ENCODE measurements at regions not wholly inside any gene's neighbourhood (a gene's known extent, or its start where the extent isn't known, plus 50 kb on each side); places are given as distances from the start of the nearest gene placed in this dataset.

DNA sequence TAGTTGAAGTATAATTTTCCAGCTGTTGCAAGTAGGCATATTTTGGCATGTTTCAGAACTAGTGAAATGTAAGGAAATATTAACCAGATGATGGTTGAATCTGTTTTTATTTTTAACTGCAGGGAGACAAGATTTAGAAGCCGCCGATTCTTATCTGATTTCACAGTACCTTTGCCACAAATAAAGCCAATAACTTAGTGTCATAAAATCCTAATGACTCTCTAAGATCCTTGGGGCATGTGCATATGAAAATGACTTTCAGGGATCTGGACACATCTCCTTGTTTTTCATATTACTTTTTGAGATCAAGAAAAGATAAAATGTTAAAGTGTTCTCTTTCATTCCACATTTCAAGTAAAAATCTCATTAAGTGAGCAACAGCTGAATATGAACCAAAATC, 125.8 kb upstream of the CNTLN start:
- no peak overlapping the region for H3K27ac Mint-ChIP-seq (ENCODE audit: unreplicated experiment)
- no peaks in the 10 kb centered on the region for H3K27me3 Mint-ChIP-seq (ENCODE audit: low read depth)
- peaks cover 8% of the 10 kb centered on the region for H3K4me1 Mint-ChIP-seq
- no peaks in the 10 kb centered on the region for H3K36me3 Mint-ChIP-seq (ENCODE audit: low read depth)
- no peak for DNase-seq (ENCODE audit: low read depth, low spot score)
- no peak for TF ChIP-seq CTCF (conservative IDR thresholded peaks at IDR 0.05)
- H3K9me3 Mint-ChIP-seq: no peaks in the 10 kb centered on the region
- H3K4me3 Mint-ChIP-seq: no peak overlapping the region

DNA sequence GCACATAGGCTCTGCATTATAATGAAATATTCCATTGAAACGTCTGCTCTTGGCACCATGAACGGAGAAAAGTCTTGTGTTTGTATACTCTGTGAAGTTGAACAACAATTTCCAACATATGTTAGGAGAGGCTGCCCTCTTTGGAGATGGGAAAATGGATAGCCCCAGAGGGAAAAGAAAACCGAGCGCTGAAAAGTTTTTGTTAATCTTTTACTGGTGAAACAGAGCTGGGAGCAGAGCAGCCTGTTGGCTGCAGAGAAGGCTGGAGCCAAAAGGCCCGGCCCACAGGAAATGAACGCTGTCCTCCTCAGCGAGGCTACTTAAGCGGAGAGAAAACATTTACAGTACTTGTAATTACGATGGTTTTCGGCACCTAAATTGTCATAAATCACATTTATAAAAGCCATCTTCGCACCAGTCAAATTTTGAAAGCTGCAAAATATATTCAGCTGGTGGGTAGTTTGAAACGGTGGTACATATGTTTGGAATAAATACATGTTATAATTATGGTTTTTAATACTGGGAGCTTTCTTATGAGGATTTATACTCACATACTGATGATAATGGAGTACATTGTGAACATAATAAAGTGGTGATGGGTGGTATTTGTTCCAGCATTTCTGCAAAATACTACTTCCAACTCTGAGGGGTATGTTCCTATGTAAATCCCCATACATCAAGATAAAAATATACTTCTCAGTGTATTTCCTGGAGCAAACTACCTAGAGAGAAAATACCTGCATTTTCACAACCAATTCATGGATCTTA, 129.6 kb upstream of the CNTLN start:
- H3K4me3 Mint-ChIP-seq: no peak overlapping the region

GRCh38 chr9:17004500-17004899, 130.3 kb upstream of the CNTLN start:
- Mint-ChIP-seq H3K4me3 (no peak overlapping the region), H3K27me3 (ENCODE audit: low read depth) (no peaks in the 10 kb centered on the region), H3K9me3 (peaks cover 2% of the 10 kb centered on the region), H3K4me1 (peaks cover 8% of the 10 kb centered on the region), H3K27ac (ENCODE audit: unreplicated experiment) (no peak overlapping the region), H3K36me3 (ENCODE audit: low read depth) (peaks cover 4% of the 10 kb centered on the region)
- no peak for TF ChIP-seq CTCF (conservative IDR thresholded peaks at IDR 0.05)
- no peak for DNase-seq (ENCODE audit: low read depth, low spot score)

More for the DNA sequence above, 129.6 kb upstream of the CNTLN start:
- peaks cover 8% of the 10 kb centered on the region for H3K4me1 Mint-ChIP-seq
- H3K9me3 Mint-ChIP-seq: no peaks in the 10 kb centered on the region
- H3K36me3 Mint-ChIP-seq (ENCODE audit: low read depth): no peaks in the 10 kb centered on the region
- H3K27ac Mint-ChIP-seq (ENCODE audit: unreplicated experiment): no peak overlapping the region
- no peak for TF ChIP-seq CTCF (conservative IDR thresholded peaks at IDR 0.05)
- H3K27me3 Mint-ChIP-seq (ENCODE audit: low read depth): no peaks in the 10 kb centered on the region
- DNase-seq (ENCODE audit: low read depth, low spot score): no peak

- H3K27ac Mint-ChIP-seq (ENCODE audit: unreplicated experiment): no peak overlapping the region
- no peak overlapping the region for H3K4me3 Mint-ChIP-seq
- TF ChIP-seq CTCF (conservative IDR thresholded peaks at IDR 0.05): no peak
- H3K27me3 Mint-ChIP-seq (ENCODE audit: low read depth): no peaks in the 10 kb centered on the region
- peaks cover 8% of the 10 kb centered on the region for H3K4me1 Mint-ChIP-seq
- H3K9me3 Mint-ChIP-seq: peaks cover 4% of the 10 kb centered on the region
- DNase-seq (ENCODE audit: low read depth, low spot score): no peak
- peaks cover 6% of the 10 kb centered on the region for H3K36me3 Mint-ChIP-seq (ENCODE audit: low read depth)
Observed at GRCh38 chr9:17003576-17004240, 131.1 kb upstream of the CNTLN start.

DNA sequence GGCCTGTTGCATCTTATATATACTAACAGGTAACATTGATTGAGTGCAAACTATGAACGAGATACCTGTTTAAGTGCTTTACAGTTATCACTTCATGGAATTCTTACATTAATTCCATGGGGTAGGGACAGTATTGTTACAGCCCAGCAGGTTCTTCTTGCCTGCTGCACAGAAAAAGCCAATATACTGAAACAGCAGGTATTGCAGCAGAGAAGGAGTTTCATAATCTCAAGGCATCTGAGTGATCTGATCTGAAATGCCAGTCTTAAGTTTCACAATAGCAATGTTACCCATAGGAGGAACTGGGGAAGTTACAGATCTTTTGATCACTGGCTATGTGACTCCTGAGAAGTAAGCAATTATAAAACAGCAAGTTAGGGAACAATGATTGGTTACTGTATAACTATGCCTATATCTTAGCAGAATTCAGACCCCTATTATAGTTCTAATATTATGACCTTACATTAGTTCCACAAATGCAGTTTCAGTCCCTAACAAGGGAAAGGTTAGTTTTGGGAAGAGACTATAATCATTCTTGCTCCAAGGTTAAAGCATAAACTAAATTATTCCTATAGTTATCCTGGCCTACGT, 126.5 kb upstream of the BNC2 start:
- H3K9me3 Mint-ChIP-seq: peaks cover 16% of the 10 kb centered on the region
- no peak overlapping the region for H3K27ac Mint-ChIP-seq (ENCODE audit: unreplicated experiment)
- DNase-seq (ENCODE audit: low read depth, low spot score): no peak
- H3K36me3 Mint-ChIP-seq (ENCODE audit: low read depth): peaks cover 11% of the 10 kb centered on the region
- no peaks in the 10 kb centered on the region for H3K4me1 Mint-ChIP-seq
- no peak for TF ChIP-seq CTCF (conservative IDR thresholded peaks at IDR 0.05)
- no peak overlapping the region for H3K4me3 Mint-ChIP-seq
- H3K27me3 Mint-ChIP-seq (ENCODE audit: low read depth): no peaks in the 10 kb centered on the region

All from neural crest cell (in vitro differentiated cells).